Keratinocyte (primary cell): ENCODE measurements at regions not wholly inside any gene's neighbourhood (a gene's known extent, or its start where the extent isn't known, plus 50 kb on each side); places are given as distances from the start of the nearest gene placed in this dataset.

Source experiments
- DNase-seq: peaks from one replicate; pipeline ENCODE4 v3.0.0-alpha.2; 2011; ENCODE audit warnings: low read depth, missing footprints, low spot score
- FAIRE-seq: peaks from 2 replicates; lab custom pipeline; 2011; peaks lifted over from hg19 to GRCh38; lab: Jason Lieb, UNC
- H2AFZ ChIP-seq: 2 replicates; pipeline ENCODE4 v1.6.0; 2012; ENCODE audit warnings: low read length, control low read depth, inconsistent platforms; ENCODE audit not compliant: control insufficient read depth
- H3K27ac ChIP-seq: 2 replicates; pipeline ENCODE4 v1.5.1; 2011; ENCODE audit warnings: low read length; ENCODE audit not compliant: control insufficient read depth, insufficient read depth
- H3K27me3 ChIP-seq: 3 replicates; pipeline ENCODE4 v1.6.0; 2011; ENCODE audit warnings: low read length; ENCODE audit not compliant: control insufficient read depth, insufficient read depth; ENCODE audit errors: extremely low read depth
- H3K36me3 ChIP-seq, 2 experiments: 2 replicates in 1 of 2; 3 replicates in 1 of 2; pipeline ENCODE4 v1.5.1; 2011; ENCODE audit warnings: low read length in 2 of 2, mild to moderate bottlenecking in 1 of 2; ENCODE audit not compliant: control insufficient read depth in 2 of 2, insufficient read depth in 2 of 2; ENCODE audit errors: extremely low read depth in 1 of 2
- H3K4me1 ChIP-seq: 3 replicates; pipeline ENCODE4 v1.5.1; 2011; ENCODE audit warnings: low read length; ENCODE audit not compliant: control insufficient read depth, insufficient read depth; ENCODE audit errors: extremely low read depth
- H3K4me2 ChIP-seq: 3 replicates; pipeline ENCODE4 v1.6.0; 2011; ENCODE audit warnings: low read depth, low read length; ENCODE audit not compliant: control insufficient read depth, insufficient read depth; ENCODE audit errors: extremely low read depth
- H3K4me3 ChIP-seq, 3 experiments: fragments of 200-600 bp in 1 of 3; sonication (generic) in 1 of 3; 2 replicates in 2 of 3; 3 replicates in 1 of 3; pipeline ENCODE4 v1.5.1; 2011 to 2016; ENCODE audit warnings: low read length in 3 of 3, mild to moderate bottlenecking in 3 of 3, control low read depth in 2 of 3, inconsistent platforms in 1 of 3, low read depth in 1 of 3, mixed read lengths in 1 of 3, mixed run types in 1 of 3, moderate library complexity in 1 of 3; ENCODE audit not compliant: control insufficient read depth in 2 of 3, insufficient read depth in 2 of 3; ENCODE audit errors: extremely low read depth in 1 of 3
- H3K79me2 ChIP-seq: 2 replicates; pipeline ENCODE4 v1.6.0; 2012; ENCODE audit warnings: low read length; ENCODE audit not compliant: control insufficient read depth, insufficient read depth
- H3K9ac ChIP-seq: 3 replicates; pipeline ENCODE4 v1.6.0; 2011; ENCODE audit warnings: low read length; ENCODE audit not compliant: control insufficient read depth, insufficient read depth; ENCODE audit errors: extremely low read depth
- H3K9me1 ChIP-seq: 3 replicates; pipeline ENCODE4 v1.6.0; 2011; ENCODE audit warnings: low read length; ENCODE audit not compliant: control insufficient read depth, insufficient read depth; ENCODE audit errors: extremely low read depth
- H3K9me3 ChIP-seq: 2 replicates; pipeline ENCODE4 v1.5.1; 2012; ENCODE audit warnings: low read depth, low read length; ENCODE audit not compliant: control insufficient read depth
- H4K20me1 ChIP-seq: 3 replicates; pipeline ENCODE4 v1.6.0; 2011; ENCODE audit warnings: low read length; ENCODE audit not compliant: control insufficient read depth, insufficient read depth; ENCODE audit errors: extremely low read depth
- CTCF ChIP-seq, 3 experiments: IDR thresholded peaks in 1 of 3; conservative IDR thresholded peaks in 1 of 3; optimal IDR thresholded peaks in 1 of 3; 2 replicates in 2 of 3; 3 replicates in 1 of 3; pipeline versions ENCODE3 to v1.5.1; 2011; ENCODE audit warnings: low read length in 3 of 3, mild to moderate bottlenecking in 3 of 3, moderate library complexity in 2 of 3, control low read depth in 1 of 3, inconsistent platforms in 1 of 3; ENCODE audit not compliant: insufficient read depth in 2 of 3; ENCODE audit errors: extremely low read depth in 1 of 3
- EZH2 ChIP-seq: IDR thresholded peaks from one replicate; pipeline ENCODE4 v1.6.1; 2012; ENCODE audit warnings: inconsistent platforms, mild to moderate bottlenecking, low read length, moderate library complexity
- dilution Hi-C: fragments of 300-500 bp; cut with MboI; formaldehyde crosslinking; loops from one replicate; pipeline ENCODE4 v1.7.0; 2020; ENCODE audit warnings: low sequenced_read_pairs; ENCODE audit not compliant: extremely low pct_ligation_motif_present

GRCh38 chr5:61800450-61800849 lies 468.4 kb downstream of the ZSWIM6 start:
- Histone ChIP-seq H3K9ac (no peak overlapping the region), H3K4me2 (no peak overlapping the region), H3K9me3 (no peaks in the 10 kb centered on the region), H3K27ac (no peak overlapping the region), H3K27me3 (no peaks in the 10 kb centered on the region), H3K79me2 (no peaks in the 10 kb centered on the region), H3K4me1 (peaks cover 11% of the 10 kb centered on the region), H3K36me3 (no peaks in the 10 kb centered on the region), H2AFZ (no peak overlapping the region), H3K4me3 (no peak overlapping the region), H4K20me1 (no peaks in the 10 kb centered on the region), H3K9me1 (no peaks in the 10 kb centered on the region)
- dilution Hi-C loops, result no loop called here
- TF ChIP-seq EZH2 (no peak), CTCF (optimal IDR thresholded peaks at IDR 0.05 in 1 of 3, IDR thresholded peaks at IDR 0.05 in 1 of 3, conservative IDR thresholded peaks at IDR 0.05 in 1 of 3; ENCODE audit: extremely low read depth in 1 of 3, insufficient read depth in 2 of 3, low read length in 3 of 3) (no peak)
- FAIRE-seq (no peak), DNase-seq (no peak)

- Histone ChIP-seq H3K4me2 (no peak overlapping the region), H3K36me3 (no peaks in the 10 kb centered on the region), H3K79me2 (no peaks in the 10 kb centered on the region), H3K9ac (no peak overlapping the region), H3K9me1 (no peaks in the 10 kb centered on the region), H3K27me3 (no peaks in the 10 kb centered on the region), H2AFZ (no peak overlapping the region), H3K4me3 (no peak overlapping the region), H3K27ac (no peak overlapping the region), H3K9me3 (no peaks in the 10 kb centered on the region), H3K4me1 (peaks cover 14% of the 10 kb centered on the region), H4K20me1 (no peaks in the 10 kb centered on the region)
- no peak for DNase-seq
- FAIRE-seq, result no peak
- dilution Hi-C loops, result no loop called here
- TF ChIP-seq CTCF (optimal IDR thresholded peaks at IDR 0.05 in 1 of 3, IDR thresholded peaks at IDR 0.05 in 1 of 3, conservative IDR thresholded peaks at IDR 0.05 in 1 of 3; ENCODE audit: extremely low read depth in 1 of 3, insufficient read depth in 2 of 3, low read length in 3 of 3) (no peak), EZH2 (no peak)
Observed at GRCh38 chr5:61801174-61801573, 469.1 kb downstream of the ZSWIM6 start.
